ENCODE measurements at regions not wholly inside any gene's neighbourhood (a gene's known extent, or its start where the extent isn't known, plus 50 kb on each side); places are given as distances from the start of the nearest gene placed in this dataset.

- no peak for TF ChIP-seq RREB1 (CRISPR knock-in tag; IDR thresholded peaks at IDR 0.05)
- no peak for TF ChIP-seq ZNF146 (CRISPR knock-in tag; IDR thresholded peaks at IDR 0.05; ENCODE audit: unreplicated experiment)
- Histone ChIP-seq H3K4me3 (no peak overlapping the region), H2AFZ (ENCODE audit: low read depth, low read length) (no peak overlapping the region), H3K36me3 (ENCODE audit: control insufficient read depth, insufficient read depth, low read length) (no peaks in the 10 kb centered on the region), H3K4me2 (ENCODE audit: insufficient read depth, low read length) (no peak overlapping the region), H3K9ac (ENCODE audit: insufficient read depth in 1 of 2, low read depth in 2 of 2, low read length in 2 of 2) (no peak overlapping the region), H3K79me2 (ENCODE audit: control insufficient read depth, insufficient read depth, low read length) (no peaks in the 10 kb centered on the region), H3K9me3 (replicated peaks; ENCODE audit: control insufficient read depth, insufficient read depth, low read depth, low read length) (no peaks in the 10 kb centered on the region), H3K4me1 (replicated peaks in 1 of 2; ENCODE audit: control insufficient read depth in 2 of 2, insufficient read depth in 2 of 2, low read length in 2 of 2) (no peaks in the 10 kb centered on the region), H3K27ac (ENCODE audit: extremely low read depth, low read depth, low read length) (no peak overlapping the region), H3K9me1 (ENCODE audit: control insufficient read depth, insufficient read depth, low read length) (no peaks in the 10 kb centered on the region), H3K27me3 (ENCODE audit: control insufficient read depth in 2 of 2, insufficient read depth in 2 of 2, low read length in 2 of 2) (no peaks in the 10 kb centered on the region), H4K20me1 (replicated peaks; ENCODE audit: control insufficient read depth, insufficient read depth, low read length) (no peaks in the 10 kb centered on the region)
- DNase-seq (ENCODE audit: extremely low read depth in 1 of 4, low spot score in 3 of 4) (no peak), ATAC-seq (no peak), FAIRE-seq (no peak)
- no TSS peak for BruUV-seq (replicated peaks)
- CTCF ChIA-PET (ENCODE audit: low intra/inter-chr PET ratio): no interaction called here
- in situ Hi-C loops (cut with MboI): no loop called here
- intact Hi-C loops (cut with micrococcal nuclease): no loop called here
- WGBS (ENCODE audit: insufficient coverage, low coverage, missing lambda C conversion rate): 0% methylated on average over 1 of the region's 1 CpG
- POLR2A ChIA-PET: no interaction called here
Observed at GRCh38 chr18:42163321-42163720, 208.3 kb downstream of the PIK3C3 start.
